ENCODE measurements at regions not wholly inside any gene's neighbourhood (a gene's known extent, or its start where the extent isn't known, plus 50 kb on each side); places are given as distances from the start of the nearest gene placed in this dataset.
"Not testable (repeated sequence)": the region's sequence is repeated elsewhere in the genome, so short reads cannot be mapped to it uniquely, and the experiment has no call there.

- no peak for DNase-seq (ENCODE audit: low read depth)
Observed at GRCh38 chr12:61043838-61044237, 1216.4 kb upstream of the USP15 start.

- DNase-seq (ENCODE audit: low read depth) = no peak
Observed at GRCh38 chr12:61044766-61045165, 1215.4 kb upstream of the USP15 start.

GRCh38 chr12:61070640-61071414 lies 1189.4 kb upstream of the USP15 start:
- no peak for DNase-seq (ENCODE audit: low read depth)

- DNase-seq (ENCODE audit: low read depth) = no peak
Observed at GRCh38 chr12:61072717-61073116, 1187.5 kb upstream of the USP15 start.

GRCh38 chr12:61095111-61095510 lies 1165.1 kb upstream of the USP15 start:
- no peak for DNase-seq (ENCODE audit: low read depth)

GRCh38 chr12:61098031-61098580 lies 1162.1 kb upstream of the USP15 start:
- no peak for DNase-seq (ENCODE audit: low read depth)

GRCh38 chr12:61107118-61107517 lies 1153.1 kb upstream of the USP15 start:
- DNase-seq (ENCODE audit: low read depth) = no peak

GRCh38 chr12:61111218-61111617 lies 1149.0 kb upstream of the USP15 start:
- no peak for DNase-seq (ENCODE audit: low read depth)

- no peak for DNase-seq (ENCODE audit: low read depth)
Observed at GRCh38 chr12:61137677-61138414, 1122.4 kb upstream of the USP15 start.

GRCh38 chr12:61138415-61138759 lies 1121.8 kb upstream of the USP15 start:
- no peak for DNase-seq (ENCODE audit: low read depth)

GRCh38 chr12:61161961-61162360 lies 1098.2 kb upstream of the USP15 start:
- no peak for DNase-seq (ENCODE audit: low read depth)

- DNase-seq (ENCODE audit: low read depth) = no peak
Observed at GRCh38 chr12:61188801-61189595, 1071.2 kb upstream of the USP15 start.

- no peak for DNase-seq (ENCODE audit: low read depth)
Observed at GRCh38 chr12:61213646-61214045, 1046.6 kb upstream of the USP15 start.

- DNase-seq (ENCODE audit: low read depth) = no peak
Observed at GRCh38 chr12:61220337-61220736, 1039.9 kb upstream of the USP15 start.

GRCh38 chr12:61232040-61232439 lies 1028.2 kb upstream of the USP15 start:
- no peak for DNase-seq (ENCODE audit: low read depth)

GRCh38 chr12:61250303-61250702 lies 1009.9 kb upstream of the USP15 start:
- DNase-seq (ENCODE audit: low read depth) = no peak

- DNase-seq (ENCODE audit: low read depth) = no peak
Observed at GRCh38 chr12:61251076-61251475, 1009.1 kb upstream of the USP15 start.

- no peak for DNase-seq (ENCODE audit: low read depth)
Observed at GRCh38 chr12:61254225-61254624, 1006.0 kb upstream of the USP15 start.

GRCh38 chr12:61264294-61264693 lies 995.9 kb upstream of the USP15 start:
- not testable (repeated sequence) for DNase-seq (ENCODE audit: low read depth)

GRCh38 chr12:61267474-61267873 lies 992.7 kb upstream of the USP15 start:
- no peak for DNase-seq (ENCODE audit: low read depth)

- no peak for DNase-seq (ENCODE audit: low read depth)
Observed at GRCh38 chr12:61272441-61272840, 987.8 kb upstream of the USP15 start.

- no peak for DNase-seq (ENCODE audit: low read depth)
Observed at GRCh38 chr12:61282790-61283575, 977.2 kb upstream of the USP15 start.
